ENCODE measurements at regions not wholly inside any gene's neighbourhood (a gene's known extent, or its start where the extent isn't known, plus 50 kb on each side); places are given as distances from the start of the nearest gene placed in this dataset.

DNA sequence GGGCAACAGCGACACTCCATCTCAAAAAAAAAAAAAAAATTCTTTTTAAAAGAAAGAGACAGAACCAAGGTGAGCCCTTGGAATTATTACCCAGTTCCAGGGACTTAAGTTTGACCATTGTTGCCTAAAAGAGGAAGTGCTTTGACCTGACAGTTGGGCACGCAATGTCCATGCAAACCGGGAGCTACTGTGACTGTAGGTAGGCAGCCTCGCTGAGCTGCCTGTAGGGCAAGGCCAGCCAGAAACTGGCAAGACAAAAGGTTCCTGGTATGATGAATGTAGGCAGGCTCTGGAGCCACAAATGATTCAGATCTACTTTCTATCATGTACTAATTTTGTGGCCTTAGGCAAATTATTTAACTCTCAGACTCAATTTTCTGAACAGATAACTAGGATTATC lies 334.8 kb upstream of the ZNF462 start:
- H3K27me3 ChIP-seq (ENCODE audit: insufficient read depth in 3 of 3, low read length in 2 of 3): peaks cover 0 to 2% (median 0%) of the 10 kb centered on the region in 3 donors
- ATAC-seq (no peak), DNase-seq (no peak)
- intact Hi-C loops (cut with DNase I): no loop called here
- H3K4me3 ChIP-seq: no peak overlapping the region
- no peak overlapping the region for H3K27ac ChIP-seq
- no peaks in the 10 kb centered on the region for H3K36me3 ChIP-seq (ENCODE audit: insufficient read depth in 1 of 2, low read depth in 1 of 2)
- no peaks in the 10 kb centered on the region for H3K4me1 ChIP-seq
- no peak for TF ChIP-seq CTCF (IDR thresholded peaks at IDR 0.05)
- WGBS, 3 donors: 90 to 97% (median 92%) methylated on average over 4 of the region's 4 CpGs
- H3K9me3 ChIP-seq: no peaks in the 10 kb centered on the region

GRCh38 chr9:106529616-106530015 lies 333.4 kb upstream of the ZNF462 start:
- WGBS, 3 donors: 90 to 94% (median 92%) methylated on average over 3 of the region's 3 CpGs
- H3K4me1 ChIP-seq: no peaks in the 10 kb centered on the region
- intact Hi-C loops (cut with DNase I): no loop called here

GRCh38 chr9:106531491-106531890 lies 331.5 kb upstream of the ZNF462 start:
- Histone ChIP-seq H3K27ac (no peak overlapping the region), H3K9me3 (no peaks in the 10 kb centered on the region), H3K4me1 (no peaks in the 10 kb centered on the region), H3K4me3 (no peak overlapping the region), H3K27me3 (ENCODE audit: insufficient read depth in 3 of 3, low read length in 2 of 3) (no peaks in the 10 kb centered on the region), H3K36me3 (ENCODE audit: insufficient read depth in 1 of 2, low read depth in 1 of 2) (no peaks in the 10 kb centered on the region)
- intact Hi-C loops (cut with DNase I): no loop called here
- WGBS, 3 donors: 69 to 84% (median 82%) methylated on average over 1 of the region's 1 CpG
- TF ChIP-seq CTCF (IDR thresholded peaks at IDR 0.05): no peak
- ATAC-seq (no peak), DNase-seq (no peak)

More at GRCh38 chr9:106529616-106530015, 333.4 kb upstream of the ZNF462 start:
- Histone ChIP-seq H3K4me3 (no peak overlapping the region), H3K9me3 (no peaks in the 10 kb centered on the region), H3K27me3 (ENCODE audit: insufficient read depth in 3 of 3, low read length in 2 of 3) (no peaks in the 10 kb centered on the region), H3K27ac (no peak overlapping the region), H3K36me3 (ENCODE audit: insufficient read depth in 1 of 2, low read depth in 1 of 2) (no peaks in the 10 kb centered on the region)
- ATAC-seq: no peak
- TF ChIP-seq CTCF (IDR thresholded peaks at IDR 0.05): no peak
- no peak for DNase-seq

GRCh38 chr9:106532306-106533015 lies 330.5 kb upstream of the ZNF462 start:
- no peak for TF ChIP-seq CTCF (IDR thresholded peaks at IDR 0.05)
- intact Hi-C loops (cut with DNase I): no loop called here
- 88 to 90% (median 89%) methylated on average over 5 of the region's 5 CpGs for WGBS, 3 donors
- no peaks in the 10 kb centered on the region for H3K4me1 ChIP-seq
- no peak overlapping the region for H3K27ac ChIP-seq
- H3K27me3 ChIP-seq (ENCODE audit: insufficient read depth in 3 of 3, low read length in 2 of 3): no peaks in the 10 kb centered on the region
- DNase-seq: no peak
- no peaks in the 10 kb centered on the region for H3K36me3 ChIP-seq (ENCODE audit: insufficient read depth in 1 of 2, low read depth in 1 of 2)
- no peaks in the 10 kb centered on the region for H3K9me3 ChIP-seq
- H3K4me3 ChIP-seq: no peak overlapping the region
- no peak for ATAC-seq

- no peaks in the 10 kb centered on the region for H3K36me3 ChIP-seq (ENCODE audit: insufficient read depth in 1 of 2, low read depth in 1 of 2)
- no peak for DNase-seq
- no peaks in the 10 kb centered on the region for H3K9me3 ChIP-seq
- no peak for ATAC-seq
- H3K27ac ChIP-seq: no peak overlapping the region
- no peaks in the 10 kb centered on the region for H3K27me3 ChIP-seq (ENCODE audit: insufficient read depth in 3 of 3, low read length in 2 of 3)
- WGBS, 3 donors: 75 to 85% (median 79%) methylated on average over 3 of the region's 3 CpGs
- no peaks in the 10 kb centered on the region for H3K4me1 ChIP-seq
- H3K4me3 ChIP-seq: no peak overlapping the region
- intact Hi-C loops (cut with DNase I): no loop called here
- no peak for TF ChIP-seq CTCF (IDR thresholded peaks at IDR 0.05)
These were observed 328.2 kb upstream of the ZNF462 start for GRCh38 chr9:106534800-106535199.

All from psoas muscle (tissue), 7 donors.